ENCODE measurements at regions not wholly inside any gene's neighbourhood (a gene's known extent, or its start where the extent isn't known, plus 50 kb on each side); places are given as distances from the start of the nearest gene placed in this dataset.

- no peak for DNase-seq
Measured at GRCh38 chr19:27796540-27796939, 1416.4 kb downstream of the UQCRFS1 start.

DNA sequence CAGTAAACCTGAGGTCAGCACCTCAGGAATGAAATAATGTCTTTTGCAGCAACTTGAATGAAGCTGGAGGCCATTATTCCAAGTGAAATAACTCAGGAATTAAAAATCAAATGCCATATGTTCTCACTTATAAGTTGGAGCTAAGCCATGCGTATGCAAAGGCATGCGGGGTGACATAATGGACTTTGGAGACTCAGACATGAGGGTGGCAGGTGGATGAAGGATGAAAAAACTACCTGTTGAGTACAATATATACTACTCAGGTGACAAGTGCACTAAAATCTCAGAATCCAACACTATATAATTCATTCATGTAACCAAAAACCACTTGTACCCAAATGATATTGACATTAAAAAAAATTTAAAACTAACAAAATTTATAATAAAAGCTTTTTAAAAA is 1416.9 kb downstream of the UQCRFS1 start:
- DNase-seq, result no peak

GRCh38 chr19:27795369-27795768 is 1417.6 kb downstream of the UQCRFS1 start:
- no peak for DNase-seq

DNA sequence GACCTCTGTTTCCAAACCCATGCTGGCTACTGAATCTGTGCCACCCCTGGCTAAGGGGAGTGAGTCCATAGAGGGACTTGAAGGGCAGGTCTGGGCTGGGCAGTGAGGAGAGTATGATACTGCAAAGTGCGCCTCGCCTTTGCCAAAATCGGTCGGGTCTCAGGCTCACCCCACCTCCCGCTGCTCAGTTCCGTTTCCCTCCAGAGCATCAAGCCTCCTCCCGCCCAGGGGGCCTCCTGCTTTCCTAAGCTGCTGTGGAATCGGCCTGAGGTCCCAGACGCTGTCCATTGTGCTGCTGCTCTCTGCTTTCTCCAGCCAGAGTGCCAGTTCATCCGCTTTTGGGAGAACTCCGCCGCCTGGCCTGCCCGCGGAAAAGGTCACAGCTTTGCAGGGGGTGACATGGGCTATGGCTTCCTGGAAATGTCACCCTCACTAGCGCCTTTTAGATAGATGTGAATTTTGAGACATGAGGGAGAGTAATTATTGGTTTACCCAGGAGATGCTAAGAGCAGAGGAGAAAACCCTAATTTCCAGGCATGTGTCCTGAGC is 1418.4 kb downstream of the UQCRFS1 start:
- peak; percentile 36 for DNase-seq

DNA sequence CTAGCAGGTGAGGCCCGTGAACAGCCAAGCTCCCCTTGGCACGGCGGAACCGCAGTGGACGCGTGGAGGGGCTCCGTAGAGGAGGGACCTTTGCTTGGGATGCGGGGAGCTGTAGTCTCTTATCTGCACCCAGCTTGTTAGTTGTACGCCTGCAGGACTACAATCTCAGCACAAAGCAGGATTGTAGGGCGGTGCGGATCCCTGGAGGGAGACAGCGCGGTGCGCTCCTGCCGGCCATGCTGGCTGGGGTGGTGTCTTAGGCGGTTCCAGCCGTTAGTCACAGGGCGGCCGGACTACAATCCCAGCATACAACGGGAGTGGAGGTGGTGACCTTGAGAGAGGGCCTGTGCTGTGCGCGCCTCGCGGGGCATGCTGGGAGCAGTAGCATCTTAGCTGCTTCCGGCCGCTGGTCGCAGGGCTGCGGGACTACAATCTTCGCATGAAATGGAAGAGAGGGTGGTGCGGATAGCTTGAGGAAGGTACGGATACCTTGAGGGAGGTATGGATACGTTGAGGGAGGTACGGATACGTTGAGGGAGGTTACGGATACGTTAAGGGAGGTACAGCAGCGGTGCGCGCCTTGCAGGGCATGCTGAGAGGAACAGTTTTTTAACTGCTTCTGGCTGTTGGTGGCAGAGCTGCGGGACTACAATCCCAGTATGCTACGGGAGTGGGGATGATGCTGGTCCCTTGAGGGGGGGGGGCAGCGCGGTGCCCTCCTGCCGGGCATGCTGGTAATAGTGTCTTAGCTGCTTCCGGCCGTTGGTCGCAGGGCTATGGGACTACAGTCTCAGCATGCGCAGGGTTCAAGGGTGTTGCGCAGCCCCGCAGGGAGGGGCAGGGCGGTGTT is 1419.1 kb downstream of the UQCRFS1 start:
- DNase-seq, result peak; percentile 97

GRCh38 chr19:27793128-27793643 is 1419.8 kb downstream of the UQCRFS1 start:
- DNase-seq, result peak; percentile 83

DNA sequence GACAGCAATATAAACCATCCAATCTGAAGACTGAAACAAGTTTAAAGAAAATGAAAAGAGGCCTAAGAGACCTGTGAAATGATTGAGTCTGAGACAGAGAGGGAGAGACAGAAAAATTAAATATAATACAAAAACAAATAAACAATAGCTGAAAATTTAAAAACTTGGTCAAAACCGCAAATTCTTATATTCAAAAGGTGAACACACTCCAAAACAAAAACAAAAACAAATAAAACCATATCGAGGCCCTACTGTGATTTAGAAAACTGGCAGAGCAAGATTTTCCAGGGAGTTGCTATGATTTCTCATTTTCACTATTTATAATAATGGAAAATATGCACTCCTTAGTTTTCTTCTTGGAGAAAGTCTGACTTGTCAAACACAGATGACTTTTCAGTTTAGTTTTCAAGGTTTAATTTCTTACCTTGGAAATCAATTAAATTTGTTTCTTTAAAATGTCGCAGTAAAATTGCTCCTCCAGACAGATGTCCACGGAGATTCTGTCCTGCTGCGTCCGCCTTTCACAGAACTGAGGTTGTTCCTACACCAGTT is 1420.3 kb downstream of the UQCRFS1 start:
- no peak for DNase-seq

DNA sequence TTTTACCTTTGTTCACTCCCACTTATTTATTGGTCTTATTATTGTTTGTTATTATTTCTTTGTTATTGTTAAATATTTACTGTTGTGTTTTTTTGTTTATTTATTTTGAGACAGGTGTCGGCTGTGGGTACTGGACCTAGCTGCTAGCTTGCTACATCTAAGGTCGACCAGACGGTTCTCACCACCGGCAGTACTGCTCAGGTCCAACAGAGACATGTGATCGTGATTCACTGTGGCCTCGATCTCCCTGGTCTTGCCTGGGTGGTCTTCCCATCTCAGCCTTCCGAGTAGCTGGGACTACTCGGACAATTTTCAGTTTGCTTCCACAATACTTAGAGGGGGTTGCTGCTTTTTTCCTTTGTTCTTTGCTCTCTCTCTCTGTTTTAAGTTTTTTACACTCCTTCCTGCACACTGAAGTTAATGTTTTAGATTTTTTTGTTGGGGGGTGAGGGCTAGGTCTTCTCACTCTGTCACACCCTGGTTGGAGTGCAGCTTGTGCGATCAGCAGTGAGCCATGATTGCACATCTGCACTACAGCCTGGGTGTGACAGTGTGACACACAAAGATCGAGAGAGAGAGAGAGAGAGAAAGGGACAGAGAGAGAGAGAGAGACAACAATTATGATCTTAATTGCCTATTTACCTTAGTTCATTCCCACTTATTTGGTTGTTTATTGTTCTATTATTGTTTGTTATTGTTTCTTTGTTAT is 1432.4 kb downstream of the UQCRFS1 start:
- DNase-seq, result no peak

GRCh38 chr19:27779954-27780353 is 1433.0 kb downstream of the UQCRFS1 start:
- no peak for DNase-seq

- no peak for DNase-seq
Measured at GRCh38 chr19:27777726-27778125, 1435.2 kb downstream of the UQCRFS1 start.

DNA sequence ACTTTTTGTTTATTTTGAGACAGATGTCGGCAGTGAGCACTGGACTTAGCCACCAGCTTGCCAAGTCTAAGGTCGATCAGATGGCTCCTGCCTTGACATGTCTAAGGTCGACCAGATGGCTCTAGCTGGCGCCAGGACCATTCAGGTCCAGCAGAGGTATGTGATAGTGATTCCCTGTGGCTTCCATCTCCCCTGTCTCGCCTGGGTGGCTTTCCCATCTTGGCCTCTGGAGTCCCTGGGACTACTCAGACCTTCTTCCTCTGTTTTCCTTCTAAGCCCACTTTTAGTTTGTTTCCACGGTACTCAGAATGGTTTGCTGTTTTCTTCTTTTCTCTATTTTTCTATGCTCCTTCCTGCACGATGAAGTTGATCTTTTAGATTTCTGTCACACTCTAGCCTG is 1435.7 kb downstream of the UQCRFS1 start:
- DNase-seq, result no peak

DNA sequence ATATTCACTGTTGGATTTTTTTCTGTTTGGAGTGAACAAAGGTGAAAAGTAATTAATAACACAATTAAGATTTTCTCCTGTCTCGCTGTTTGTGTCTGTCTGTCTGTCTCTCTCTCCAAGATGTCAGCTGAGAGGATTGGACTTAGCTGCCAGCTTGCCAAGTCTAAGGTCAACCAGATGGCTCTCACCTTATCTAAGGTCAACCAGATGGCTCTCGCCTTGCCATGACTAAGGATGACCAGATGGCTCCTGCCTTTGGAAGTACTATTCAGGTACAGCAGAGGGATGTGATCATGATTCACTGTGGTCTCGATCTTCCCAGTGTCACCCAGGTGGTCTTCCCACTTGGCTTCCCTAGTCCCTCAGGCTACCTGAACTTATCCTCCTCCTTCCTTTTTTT is 1436.4 kb downstream of the UQCRFS1 start:
- DNase-seq, result no peak

GRCh38 chr19:27776020-27776419 is 1436.9 kb downstream of the UQCRFS1 start:
- no peak for DNase-seq

DNA sequence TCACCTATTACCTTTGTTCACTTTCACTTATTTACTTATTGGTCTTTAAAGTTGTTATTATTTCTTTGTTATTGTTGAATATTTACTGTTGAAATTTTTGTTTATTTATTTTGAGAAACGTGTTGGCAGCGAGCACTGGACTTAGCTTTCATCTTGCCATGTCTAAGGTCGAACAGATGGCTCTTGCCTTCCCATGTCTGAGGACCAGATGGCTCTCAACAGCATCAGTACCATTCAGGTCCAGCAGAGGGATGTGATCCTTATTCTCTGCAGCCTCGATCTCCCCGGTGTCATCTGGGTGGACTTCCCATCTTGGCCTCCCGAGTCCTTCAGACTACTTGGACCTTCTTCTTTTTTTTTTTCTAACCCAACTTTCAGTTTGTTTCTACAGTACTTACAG is 1437.6 kb downstream of the UQCRFS1 start:
- no peak for DNase-seq

GRCh38 chr19:27774827-27775226 is 1438.1 kb downstream of the UQCRFS1 start:
- DNase-seq, result no peak

GRCh38 chr19:27774337-27774736 is 1438.6 kb downstream of the UQCRFS1 start:
- DNase-seq, result no peak

DNA sequence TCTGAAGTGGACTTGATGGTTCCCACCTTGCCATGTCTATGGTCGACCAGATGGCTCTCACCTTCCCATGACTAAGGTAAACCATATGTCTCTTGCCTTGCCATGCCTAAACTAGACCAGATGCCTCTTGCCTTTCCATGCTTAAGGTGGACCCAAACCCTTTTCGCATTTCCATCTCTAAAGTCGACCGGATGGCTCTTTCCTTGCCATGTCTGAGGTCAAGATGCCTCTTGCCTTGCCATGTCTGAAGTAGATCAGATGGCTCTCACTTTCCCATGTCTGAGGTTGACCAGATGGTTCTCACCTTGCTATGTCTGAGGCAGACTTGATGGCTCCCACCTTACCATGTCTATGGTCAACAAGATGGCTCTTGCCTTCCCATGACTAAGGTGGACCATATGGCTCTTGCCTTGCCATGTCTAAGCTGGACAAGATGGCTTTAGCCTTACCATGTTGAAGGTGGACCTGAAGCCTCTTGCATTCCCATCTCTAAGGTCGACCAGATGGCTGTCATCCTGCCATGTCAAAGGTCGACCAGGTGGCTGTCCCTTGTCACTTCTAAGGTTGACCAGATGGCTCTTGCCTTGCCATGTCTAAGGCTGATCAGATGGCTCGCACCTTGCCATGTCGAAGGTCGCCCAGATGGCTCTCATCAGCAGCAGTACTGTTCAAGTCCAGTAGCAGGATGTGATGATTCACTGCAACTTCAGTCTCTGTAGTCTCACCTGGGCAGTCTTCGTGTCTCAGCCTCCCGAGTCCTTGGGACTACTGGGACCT is 1439.4 kb downstream of the UQCRFS1 start:
- no peak for DNase-seq

DNA sequence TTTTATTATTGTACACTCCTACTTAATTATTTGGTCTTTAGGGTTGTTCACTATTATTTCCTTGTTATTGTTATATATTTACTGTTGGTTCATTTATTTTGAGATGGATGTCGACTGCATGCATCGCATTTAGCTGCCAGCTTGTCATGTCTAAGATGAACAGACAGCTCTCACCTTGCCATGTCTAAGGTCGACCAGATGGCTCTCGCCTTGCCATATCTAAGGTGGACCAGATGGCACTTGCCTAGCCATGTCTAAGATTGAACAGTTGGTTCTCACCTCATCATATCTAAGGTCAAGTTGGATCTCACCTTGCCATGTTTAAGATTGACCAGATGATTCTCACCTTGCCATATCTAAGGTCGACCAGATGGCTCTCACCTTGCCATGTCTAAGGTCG is 1440.9 kb downstream of the UQCRFS1 start:
- no peak for DNase-seq

DNA sequence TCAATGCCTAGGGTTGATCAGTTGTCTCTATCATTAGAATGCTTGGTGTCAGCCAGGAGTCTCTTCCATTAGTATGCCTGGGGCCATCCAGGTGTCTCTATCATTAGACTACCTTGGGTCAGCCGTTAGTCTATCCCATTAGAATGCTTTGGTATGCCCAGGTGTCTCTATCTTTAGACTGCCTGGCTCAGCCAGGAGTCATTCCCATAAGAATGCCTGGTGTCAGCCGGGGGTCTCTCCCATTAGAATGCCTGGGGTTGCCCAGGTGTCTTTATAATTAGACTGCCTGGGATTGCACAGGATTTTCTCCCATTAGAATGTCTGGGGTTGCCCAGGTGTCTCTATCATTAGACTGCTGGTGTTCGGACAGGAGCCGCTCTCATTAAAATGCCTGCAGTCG is 1442.9 kb downstream of the UQCRFS1 start:
- DNase-seq, result no peak

- DNase-seq, result no peak
Measured at GRCh38 chr19:27767234-27767633, 1445.7 kb downstream of the UQCRFS1 start.

GRCh38 chr19:27765912-27766725 is 1446.8 kb downstream of the UQCRFS1 start:
- no peak for DNase-seq

Data from tongue (tissue), 1 donor.